Neuronal stem cell (in vitro differentiated cells): ENCODE measurements at regions not wholly inside any gene's neighbourhood (a gene's known extent, or its start where the extent isn't known, plus 50 kb on each side); places are given as distances from the start of the nearest gene placed in this dataset.

ENCODE experiments used
- DNase-seq: peaks from one replicate; pipeline ENCODE4 v3.0.0-alpha.2; 2013; ENCODE audit warnings: low spot score
- H2AFZ ChIP-seq: one replicate; pipeline ENCODE4 v1.6.1; 2013; ENCODE audit warnings: mild to moderate bottlenecking, low read length, inconsistent platforms
- H2AK5ac ChIP-seq: 2 replicates; pipeline ENCODE4 v1.6.1; 2013; ENCODE audit warnings: low read depth, mild to moderate bottlenecking, inconsistent platforms, low read length, moderate library complexity, mixed read lengths
- H2BK120ac ChIP-seq: 2 replicates; pipeline ENCODE4 v1.6.1; 2013; ENCODE audit warnings: low read depth, mild to moderate bottlenecking, inconsistent platforms, low read length, moderate library complexity, mixed read lengths
- H2BK12ac ChIP-seq: one replicate; pipeline ENCODE4 v1.6.1; 2013; ENCODE audit warnings: low read length, inconsistent platforms
- H2BK15ac ChIP-seq: 2 replicates; pipeline ENCODE4 v1.6.1; 2013; ENCODE audit warnings: mild to moderate bottlenecking, low read length, inconsistent platforms, mixed read lengths
- H2BK5ac ChIP-seq: one replicate; pipeline ENCODE4 v1.6.1; 2013; ENCODE audit warnings: inconsistent platforms, mild to moderate bottlenecking, low read length, moderate library complexity
- H3K14ac ChIP-seq: one replicate; pipeline ENCODE4 v1.6.1; 2013; ENCODE audit warnings: low read length, inconsistent platforms
- H3K18ac ChIP-seq: 2 replicates; pipeline ENCODE4 v1.6.1; 2013; ENCODE audit warnings: low read length, inconsistent platforms
- H3K23ac ChIP-seq: 2 replicates; pipeline ENCODE4 v1.6.1; 2013; ENCODE audit warnings: low read depth, mild to moderate bottlenecking, mixed read lengths, low read length, inconsistent platforms; ENCODE audit not compliant: poor library complexity
- H3K27ac ChIP-seq: replicated peaks from 3 replicates; pipeline ENCODE4 v1.5.1; 2013; ENCODE audit warnings: low read length, inconsistent platforms
- H3K27me3 ChIP-seq, 3 experiments: 2 replicates each; pipeline ENCODE4 v1.6.1; 2013; ENCODE audit warnings: low read length in 3 of 3, mild to moderate bottlenecking in 2 of 3, inconsistent platforms in 1 of 3, low read depth in 1 of 3, mixed read lengths in 1 of 3, moderate library complexity in 1 of 3; ENCODE audit not compliant: control insufficient read depth in 3 of 3, insufficient read depth in 3 of 3
- H3K36me3 ChIP-seq, 2 donors: replicated peaks in 1 of 2; 2 replicates each; pipeline ENCODE4 v1.6.1; 2013; ENCODE audit warnings: low read length in 2 of 2; ENCODE audit not compliant: control insufficient read depth in 2 of 2, insufficient read depth in 2 of 2
- H3K4ac ChIP-seq: 2 replicates; pipeline ENCODE4 v1.6.1; 2013; ENCODE audit warnings: inconsistent platforms, mild to moderate bottlenecking, low read length, moderate library complexity
- H3K4me1 ChIP-seq, 2 donors: 1 replicate in 1 of 2; 2 replicates in 1 of 2; pipeline ENCODE4 v1.6.1; 2013; ENCODE audit warnings: low read length in 2 of 2, low read depth in 1 of 2; ENCODE audit not compliant: control insufficient read depth in 2 of 2, insufficient read depth in 1 of 2
- H3K4me2 ChIP-seq: one replicate; pipeline ENCODE4 v1.6.1; 2013; ENCODE audit warnings: mild to moderate bottlenecking, low read length, inconsistent platforms; ENCODE audit not compliant: insufficient read depth, poor library complexity, severe bottlenecking
- H3K4me3 ChIP-seq, 2 donors: 2 replicates each; pipeline ENCODE4 v1.5.1; 2013; ENCODE audit warnings: low read length in 2 of 2, mild to moderate bottlenecking in 2 of 2, inconsistent platforms in 1 of 2, moderate library complexity in 1 of 2
- H3K79me1 ChIP-seq: one replicate; pipeline ENCODE4 v1.6.1; 2013; ENCODE audit warnings: low read depth, mild to moderate bottlenecking, inconsistent platforms, low read length, moderate library complexity
- H3K9ac ChIP-seq: one replicate; pipeline ENCODE4 v1.6.1; 2013; ENCODE audit warnings: mild to moderate bottlenecking, low read depth, low read length, inconsistent platforms; ENCODE audit not compliant: poor library complexity
- H3K9me3 ChIP-seq, 2 donors: replicated peaks in 1 of 2; 2 replicates each; pipeline versions ENCODE3 to v1.6.1; 2013; ENCODE audit warnings: low read length in 2 of 2, mild to moderate bottlenecking in 2 of 2, inconsistent platforms in 1 of 2, low read depth in 1 of 2, mixed read lengths in 1 of 2, moderate library complexity in 1 of 2; ENCODE audit not compliant: control insufficient read depth in 2 of 2, insufficient read depth in 1 of 2
- H4K8ac ChIP-seq: one replicate; pipeline ENCODE4 v1.6.1; 2013; ENCODE audit warnings: low read depth, mild to moderate bottlenecking, inconsistent platforms, low read length, moderate library complexity
- H4K91ac ChIP-seq: one replicate; pipeline ENCODE4 v1.6.1; 2013; ENCODE audit warnings: low read length, low read depth, mild to moderate bottlenecking, inconsistent platforms; ENCODE audit not compliant: poor library complexity
- WGBS, 2 donors: extraction: QIAGEN DNeasy Blood & Tissue Kit; methylation state at CpG; one replicate each; pipeline ENCODE4 v1.1.7; 2013; ENCODE audit warnings: missing lambda C conversion rate in 2 of 2, mixed read lengths in 1 of 2; ENCODE audit not compliant: insufficient read length in 2 of 2, insufficient replicate concordance in 1 of 2; ENCODE audit errors: extremely low coverage in 2 of 2; 5-methylcytosine and 5-hydroxymethylcytosine counted together

DNA sequence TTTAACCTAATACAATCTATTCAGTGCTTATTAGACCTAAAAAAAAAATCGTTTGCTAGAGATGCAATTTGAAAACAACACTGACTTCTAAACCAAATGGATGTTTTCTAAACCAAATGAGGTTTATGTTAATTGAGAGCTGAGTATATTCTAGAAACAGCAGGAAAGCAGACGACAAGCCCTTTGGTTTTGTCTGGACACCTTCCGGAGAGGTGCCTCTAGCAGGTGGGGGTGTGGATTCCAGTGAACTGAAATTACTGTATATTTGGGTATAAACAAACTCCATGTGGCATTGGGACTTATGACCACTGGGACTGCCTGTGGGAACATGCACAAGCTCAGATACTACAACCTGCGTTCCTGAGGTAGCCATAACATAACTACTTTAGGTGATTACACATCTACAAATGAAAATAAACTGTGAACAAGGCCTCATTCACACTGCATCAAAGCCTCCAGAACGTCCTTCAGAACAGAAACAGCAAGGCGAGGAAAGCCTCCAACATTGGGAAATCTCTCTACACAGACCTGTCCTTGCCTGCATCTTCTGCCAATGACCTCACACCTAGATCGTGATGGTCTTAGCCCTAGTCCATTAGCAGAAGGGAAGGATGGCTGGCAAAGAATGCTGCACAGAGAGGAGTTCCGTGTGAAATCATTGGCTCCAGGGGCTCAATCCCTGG is 206.8 kb upstream of the FOXQ1 start:
- H2AFZ ChIP-seq, result no peak overlapping the region
- no peak overlapping the region for H2BK12ac ChIP-seq
- H2AK5ac ChIP-seq, result no peak overlapping the region
- H3K9ac ChIP-seq, result no peak overlapping the region
- no peak overlapping the region for H2BK15ac ChIP-seq
- H3K9me3 ChIP-seq, result peaks cover 2 to 3% of the 10 kb centered on the region in 2 donors
- H3K4me3 ChIP-seq, result no peak overlapping the region
- WGBS, 2 donors, result no CpG with 5 or more reads among the region's 8 CpGs
- H3K27ac ChIP-seq, result no peak overlapping the region
- no peaks in the 10 kb centered on the region for H3K36me3 ChIP-seq
- no peak overlapping the region for H3K4me2 ChIP-seq
- H3K23ac ChIP-seq, result no peak overlapping the region
- H4K91ac ChIP-seq, result no peak overlapping the region
- peaks cover 4 to 8% of the 10 kb centered on the region in 2 donors for H3K4me1 ChIP-seq
- no peak overlapping the region for H4K8ac ChIP-seq
- H3K18ac ChIP-seq, result no peak overlapping the region
- H3K27me3 ChIP-seq, result peaks cover 0 to 3% (median 0%) of the 10 kb centered on the region in 3 experiments
- no peak overlapping the region for H3K14ac ChIP-seq
- no peak overlapping the region for H3K4ac ChIP-seq
- no peaks in the 10 kb centered on the region for H3K79me1 ChIP-seq
- DNase-seq, result no peak
- no peak overlapping the region for H2BK120ac ChIP-seq
- H2BK5ac ChIP-seq, result no peak overlapping the region

DNA sequence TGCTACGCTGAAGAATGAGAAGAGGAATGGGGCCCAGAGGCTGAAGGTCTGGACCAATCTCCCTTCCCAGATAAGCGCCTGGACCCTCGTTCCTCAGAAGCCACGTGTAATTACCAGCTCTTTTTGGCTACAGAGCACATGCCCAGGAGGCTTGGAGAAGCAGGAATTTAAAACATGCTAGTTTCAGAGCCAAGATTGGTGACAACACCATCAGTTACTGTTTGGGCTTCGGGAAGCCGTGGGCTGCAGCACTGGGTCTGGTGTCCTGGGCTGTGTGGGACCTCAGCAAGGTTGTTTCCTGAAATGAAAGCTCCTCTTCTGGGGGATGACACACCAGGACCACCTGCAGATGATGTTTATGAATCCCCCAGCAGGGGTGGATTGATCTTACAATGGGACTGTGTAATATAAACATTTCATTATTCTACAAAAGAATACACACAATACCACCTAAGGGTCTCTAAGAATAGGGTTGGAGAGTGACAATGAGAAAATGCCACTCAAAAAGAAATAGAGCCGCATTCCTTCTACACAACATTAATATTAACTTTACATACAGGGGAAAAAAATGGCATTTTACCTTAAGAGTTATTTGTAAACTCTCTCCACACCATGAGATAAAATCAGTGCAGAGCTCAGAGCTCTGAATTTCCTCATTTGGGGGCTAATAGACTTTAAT is 207.8 kb upstream of the FOXQ1 start:
- Histone ChIP-seq H3K79me1 (no peaks in the 10 kb centered on the region), H3K4me1 (peaks cover 4 to 8% of the 10 kb centered on the region in 2 donors), H3K27me3 (peaks cover 0 to 3% (median 0%) of the 10 kb centered on the region in 3 experiments), H2AK5ac (no peak overlapping the region), H3K4me3 (no peak overlapping the region), H2BK15ac (no peak overlapping the region), H2BK12ac (no peak overlapping the region), H3K36me3 (no peaks in the 10 kb centered on the region), H3K9ac (no peak overlapping the region), H2BK120ac (no peak overlapping the region), H3K14ac (no peak overlapping the region), H3K4ac (no peak overlapping the region), H4K91ac (no peak overlapping the region), H4K8ac (no peak overlapping the region), H3K23ac (no peak overlapping the region), H3K9me3 (peaks cover 2 to 3% of the 10 kb centered on the region in 2 donors), H3K4me2 (no peak overlapping the region), H3K18ac (no peak overlapping the region), H3K27ac (no peak overlapping the region), H2AFZ (no peak overlapping the region), H2BK5ac (no peak overlapping the region)
- WGBS, 2 donors, result no CpG with 5 or more reads among the region's 7 CpGs
- no peak for DNase-seq

DNA sequence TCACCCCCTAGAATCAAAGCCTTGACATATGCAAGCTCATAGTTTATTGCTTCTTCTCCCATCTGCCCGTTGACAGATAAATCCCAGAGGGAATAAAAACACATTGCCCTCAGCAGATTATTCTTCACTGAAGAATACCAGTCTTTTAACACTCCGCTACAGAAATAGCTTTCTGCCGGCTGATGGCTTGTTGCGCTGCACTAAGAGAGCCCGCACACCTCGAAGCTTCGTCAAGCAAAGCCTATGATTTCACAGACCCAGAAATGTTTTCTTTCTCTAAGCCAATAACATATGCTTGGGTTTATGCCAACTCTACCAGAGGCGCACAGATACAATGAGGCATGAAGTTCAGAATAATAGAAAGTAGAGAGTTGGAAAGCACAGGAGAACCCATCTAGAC is 208.9 kb upstream of the FOXQ1 start:
- Histone ChIP-seq H3K4me3 (no peak overlapping the region), H3K36me3 (no peaks in the 10 kb centered on the region), H4K91ac (no peak overlapping the region), H3K9me3 (peaks cover 2 to 3% of the 10 kb centered on the region in 2 donors), H4K8ac (no peak overlapping the region), H3K4me2 (no peak overlapping the region), H3K79me1 (no peaks in the 10 kb centered on the region), H2BK12ac (no peak overlapping the region), H2BK5ac (no peak overlapping the region), H3K27me3 (peaks cover 0 to 3% (median 0%) of the 10 kb centered on the region in 3 experiments), H2BK15ac (no peak overlapping the region), H3K9ac (no peak overlapping the region), H2AFZ (no peak overlapping the region), H3K4ac (no peak overlapping the region), H3K14ac (no peak overlapping the region), H2AK5ac (no peak overlapping the region), H3K23ac (no peak overlapping the region), H3K4me1 (peaks cover 4 to 8% of the 10 kb centered on the region in 2 donors), H3K27ac (no peak overlapping the region), H2BK120ac (no peak overlapping the region), H3K18ac (no peak overlapping the region)
- no CpG with 5 or more reads among the region's 8 CpGs for WGBS, 2 donors
- no peak for DNase-seq

DNA sequence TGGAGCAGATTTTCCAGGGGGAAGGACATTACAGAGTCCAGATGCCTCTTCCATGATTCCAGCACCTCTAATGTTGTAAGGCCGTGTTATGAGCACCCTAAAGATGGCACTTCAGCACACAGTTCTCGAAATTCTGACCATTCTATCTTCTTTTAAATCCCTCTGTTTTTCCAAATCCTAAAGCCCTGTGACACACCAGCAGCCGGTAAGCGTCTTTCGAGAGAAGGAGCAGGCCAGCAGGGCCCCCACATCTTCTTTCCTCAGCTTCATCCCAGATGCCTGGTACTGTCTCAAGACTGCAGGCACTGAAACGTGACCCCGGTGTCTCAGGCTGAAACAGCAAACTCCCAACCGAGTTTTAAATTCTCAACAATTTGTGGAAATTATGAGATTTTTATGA is 211.6 kb upstream of the FOXQ1 start:
- WGBS, 2 donors, result no CpG with 5 or more reads among the region's 8 CpGs

More for the DNA sequence above, 211.6 kb upstream of the FOXQ1 start:
- Histone ChIP-seq H2AK5ac (no peak overlapping the region), H3K23ac (no peak overlapping the region), H4K8ac (no peak overlapping the region), H2AFZ (no peak overlapping the region), H4K91ac (no peak overlapping the region), H2BK120ac (no peak overlapping the region), H3K36me3 (no peaks in the 10 kb centered on the region), H2BK15ac (no peak overlapping the region), H2BK12ac (no peak overlapping the region), H3K27ac (no peak overlapping the region), H3K18ac (no peak overlapping the region), H3K9ac (no peak overlapping the region), H3K4me2 (no peak overlapping the region), H3K4me3 (no peak overlapping the region), H3K27me3 (peaks cover 0 to 1% (median 0%) of the 10 kb centered on the region in 3 experiments), H3K4me1 (peaks cover 4 to 8% of the 10 kb centered on the region in 2 donors), H3K9me3 (peaks cover under 1 to 3% of the 10 kb centered on the region in 2 donors), H3K4ac (no peak overlapping the region), H2BK5ac (no peak overlapping the region), H3K79me1 (no peaks in the 10 kb centered on the region), H3K14ac (no peak overlapping the region)
- no peak for DNase-seq
